HG03159 (cell line): ENCODE measurements at regions not wholly inside any gene's neighbourhood (a gene's known extent, or its start where the extent isn't known, plus 50 kb on each side); places are given as distances from the start of the nearest gene placed in this dataset.

Experiments used
- ATAC-seq: cut with Tn5 transposase; IDR thresholded peaks from one replicate; pipeline ENCODE4 v1.9.1; 2021; ENCODE audit warnings: mild to moderate bottlenecking, moderate library complexity; ENCODE audit not compliant: unreplicated experiment

DNA sequence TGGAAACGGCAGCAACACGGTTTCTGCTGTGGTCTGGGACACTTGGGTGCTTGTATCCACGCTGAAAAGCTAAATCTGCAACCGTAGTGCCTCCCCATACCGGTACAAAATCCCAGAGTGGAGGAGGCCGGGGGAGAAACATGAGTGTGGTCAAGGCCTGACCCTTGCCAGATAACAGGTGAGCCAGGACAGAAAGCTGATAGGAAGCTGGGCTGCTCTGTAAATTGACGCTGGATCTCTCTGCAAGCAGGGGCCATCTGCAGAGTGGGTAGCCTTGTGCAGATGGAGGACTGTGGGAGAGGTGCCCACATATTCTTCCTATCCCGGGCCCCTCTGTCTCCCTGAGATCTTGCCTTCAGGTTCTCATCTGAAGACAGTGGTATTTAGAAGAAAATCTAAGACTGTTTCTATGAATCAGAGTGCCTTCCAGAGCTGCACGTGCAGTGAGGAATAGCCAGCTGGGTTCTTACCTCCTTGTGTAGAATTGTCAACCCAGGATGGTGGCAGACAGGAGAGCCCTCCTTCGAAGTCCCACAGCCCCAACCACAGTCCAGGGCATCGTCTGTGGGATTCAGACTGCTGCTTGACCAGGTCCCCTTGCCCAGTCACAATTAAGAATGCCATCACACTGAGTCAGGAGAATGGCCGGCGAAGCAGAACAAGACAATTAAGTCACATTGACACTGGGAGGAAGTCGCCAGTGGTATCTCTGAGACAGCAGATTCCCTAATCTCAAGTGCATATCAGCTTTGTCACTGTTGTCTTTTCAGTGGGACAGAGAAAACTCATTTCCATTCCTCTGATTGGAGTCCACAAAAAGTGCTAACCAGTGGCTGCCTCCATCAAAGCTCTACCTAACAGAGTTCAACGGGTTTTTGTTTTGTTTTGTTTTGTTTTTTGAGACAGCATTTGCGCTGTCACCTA lies 100.0 kb upstream of the RIPOR2 start:
- ATAC-seq = no peak

DNA sequence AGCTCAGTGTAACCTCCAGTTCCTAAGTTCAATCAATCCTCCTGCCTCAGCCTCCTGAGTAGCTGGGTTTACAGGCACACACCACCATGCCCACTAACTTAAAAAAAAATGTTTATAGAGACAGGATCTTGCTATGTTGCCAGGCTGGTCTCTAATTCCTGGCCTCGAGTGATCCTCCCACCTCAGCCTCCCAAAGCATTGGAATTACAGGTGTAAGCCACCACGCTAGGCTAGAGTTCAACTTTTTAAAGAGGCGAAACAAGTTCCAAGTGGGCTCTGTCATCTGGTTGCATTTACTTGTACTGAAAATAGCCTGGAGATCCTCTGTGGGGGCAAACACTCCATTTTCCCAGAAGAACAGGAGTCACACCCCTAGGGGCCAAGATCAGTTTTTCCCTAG lies 100.7 kb upstream of the RIPOR2 start:
- no peak for ATAC-seq

DNA sequence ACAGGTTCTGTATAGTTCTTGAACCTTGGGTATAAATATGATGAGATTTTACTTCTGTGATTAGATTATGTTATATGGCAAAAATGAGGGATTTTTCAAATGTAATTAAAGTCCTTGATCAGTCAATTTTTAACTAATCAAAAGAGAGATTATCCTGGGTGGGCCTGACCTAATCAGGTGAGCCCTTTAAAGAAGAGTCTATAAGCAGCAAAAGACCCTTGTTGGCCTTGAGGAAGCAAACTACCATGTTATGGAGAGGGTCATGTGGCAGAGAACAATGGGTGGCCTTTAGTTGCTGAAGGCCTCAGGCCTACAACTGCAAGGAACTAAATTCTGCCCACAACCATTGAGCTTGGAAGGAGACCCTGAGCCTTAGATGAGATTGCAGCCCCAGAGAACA lies 102.5 kb upstream of the RIPOR2 start:
- ATAC-seq = no peak

DNA sequence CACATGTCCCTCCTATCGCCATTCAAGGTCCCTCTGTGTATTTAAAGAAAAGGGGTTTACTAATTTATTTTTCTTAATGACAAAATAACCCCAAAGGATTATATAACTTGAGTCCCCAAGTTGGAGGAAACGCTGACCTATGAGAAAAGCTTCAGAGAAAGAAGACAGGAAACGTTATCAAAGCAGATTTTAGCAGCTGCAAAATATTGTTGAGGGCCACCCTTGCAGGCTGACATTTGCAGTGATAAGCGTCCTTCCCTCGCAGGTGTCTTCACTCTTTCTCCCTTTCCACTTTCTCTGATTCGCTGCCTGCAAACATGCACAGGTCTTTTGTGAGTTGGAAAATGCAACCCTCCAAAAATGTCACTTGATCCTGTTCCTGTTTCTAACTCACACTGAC lies 103.2 kb upstream of the RIPOR2 start:
- no peak for ATAC-seq

DNA sequence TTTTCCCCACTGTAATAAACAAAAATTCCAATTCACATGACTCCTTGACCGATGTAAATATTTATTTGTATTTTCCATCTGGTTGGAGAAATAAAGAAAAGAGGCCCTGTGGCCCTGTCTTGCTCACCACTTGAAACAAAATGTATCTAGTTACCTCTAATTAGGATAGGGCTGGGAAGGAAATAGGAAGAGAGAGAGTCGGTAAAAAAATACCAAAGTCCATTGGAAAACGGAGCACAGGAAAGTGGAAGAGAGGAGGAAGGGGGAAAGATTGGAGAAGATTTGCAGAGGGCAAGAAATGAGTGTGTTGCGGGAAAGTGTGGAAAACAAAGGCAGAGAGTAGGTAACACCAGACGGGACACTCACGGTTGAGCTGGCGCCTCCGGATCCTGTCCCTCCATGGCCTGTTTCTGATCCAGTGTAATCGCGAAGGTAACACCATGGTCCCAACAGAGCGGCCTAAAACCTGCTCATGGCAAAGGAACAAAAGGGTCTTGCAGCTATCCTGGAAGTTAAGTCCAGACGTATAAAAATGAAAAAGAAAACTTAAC lies 105.8 kb upstream of the RIPOR2 start:
- peak; percentile 8 for ATAC-seq

DNA sequence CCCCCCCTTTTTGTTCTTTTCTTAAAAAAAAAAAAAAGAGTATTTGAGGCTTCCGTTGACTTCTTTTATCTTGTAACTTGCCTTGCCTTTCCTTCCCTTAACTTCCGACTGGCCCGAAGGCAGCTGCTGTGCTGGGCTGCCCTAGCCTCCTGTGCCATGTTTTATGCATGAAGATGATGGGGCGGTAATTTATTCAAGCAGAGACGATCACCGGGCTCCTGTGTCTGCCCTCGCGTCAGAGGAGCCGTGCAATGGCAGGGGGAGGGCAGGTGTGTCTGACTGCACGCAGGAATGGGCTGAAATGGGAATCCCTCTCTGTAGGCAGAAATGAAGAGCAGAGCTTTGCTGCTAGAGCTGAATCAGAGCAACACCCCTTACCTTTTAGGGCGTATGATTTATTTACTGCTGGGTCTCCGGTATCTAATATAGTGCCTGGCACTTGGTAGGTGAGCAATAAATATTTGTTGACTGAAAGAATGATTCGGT lies 106.3 kb upstream of the RIPOR2 start:
- peak; percentile 51 for ATAC-seq

DNA sequence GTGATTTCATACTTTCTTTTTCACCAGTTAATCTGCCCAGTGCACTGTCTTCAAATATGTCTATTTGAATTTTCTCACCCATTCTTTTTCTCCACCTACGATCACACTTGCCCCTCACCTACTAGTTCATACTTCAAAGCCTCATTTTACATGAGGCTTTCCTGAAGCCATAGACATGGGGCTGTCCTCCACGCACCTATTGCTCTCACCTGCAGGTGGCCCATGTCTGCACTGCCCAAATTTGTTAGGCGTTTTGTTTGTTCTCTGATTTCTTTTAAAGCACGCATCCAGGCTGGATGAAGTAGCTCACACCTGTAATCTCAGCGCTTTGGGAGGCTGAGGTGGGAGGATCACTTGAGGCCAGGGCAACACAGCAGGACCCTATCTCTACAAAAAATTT lies 106.8 kb upstream of the RIPOR2 start:
- peak; percentile 42 for ATAC-seq

DNA sequence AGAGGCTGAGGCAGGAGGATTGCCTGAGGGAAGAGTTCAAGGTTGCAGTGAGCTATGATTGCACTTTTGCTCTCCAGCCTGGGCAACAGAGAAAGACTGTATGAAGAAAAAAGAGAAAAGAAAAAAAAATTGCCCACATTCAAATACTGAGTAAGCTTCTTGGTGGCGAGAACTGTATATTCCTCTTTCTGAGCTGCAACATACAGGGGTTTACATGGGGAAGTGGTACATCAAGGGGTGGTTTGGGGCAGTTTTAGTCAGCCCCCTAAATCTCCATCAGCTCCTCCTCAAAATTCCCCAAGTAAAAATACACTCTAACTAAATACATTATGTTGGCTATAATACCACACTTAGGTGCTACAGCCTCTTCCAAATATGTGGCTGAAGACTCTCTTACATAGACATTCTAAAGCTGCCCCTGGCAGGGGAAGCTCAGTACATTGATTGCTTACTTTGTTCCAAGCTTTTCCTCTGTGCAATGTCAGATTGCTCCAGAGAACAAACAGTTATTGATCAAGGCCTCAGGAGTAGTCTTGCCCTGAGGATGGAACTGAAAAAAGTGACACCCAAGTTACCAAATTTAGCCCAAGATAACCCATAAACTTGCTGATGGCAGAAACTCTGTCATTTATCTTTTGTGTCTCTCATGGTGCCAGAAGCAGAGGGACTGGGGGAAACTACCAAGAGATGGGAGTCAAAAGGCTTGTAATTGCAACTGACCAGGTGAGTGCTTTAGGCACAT lies 107.4 kb upstream of the RIPOR2 start:
- ATAC-seq = peak; percentile 21

DNA sequence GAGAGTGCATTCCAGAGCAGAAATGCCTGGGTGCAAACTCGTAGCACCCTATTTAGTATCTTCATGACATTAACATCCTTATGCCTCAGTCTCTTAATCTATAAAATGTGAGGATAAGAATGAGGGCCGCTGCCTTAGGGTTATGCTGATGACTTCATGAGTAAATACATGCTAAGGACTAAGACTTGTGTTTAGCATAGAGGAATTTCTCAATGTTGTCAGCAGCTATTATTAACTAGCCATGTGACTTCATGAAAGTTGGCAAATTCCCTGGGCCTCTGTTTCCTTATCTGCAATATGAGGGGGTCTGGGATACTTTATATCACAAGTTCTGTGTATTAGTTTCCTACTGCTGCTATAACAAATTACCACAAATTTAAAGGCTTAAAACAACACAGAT lies 108.1 kb upstream of the RIPOR2 start:
- no peak for ATAC-seq

DNA sequence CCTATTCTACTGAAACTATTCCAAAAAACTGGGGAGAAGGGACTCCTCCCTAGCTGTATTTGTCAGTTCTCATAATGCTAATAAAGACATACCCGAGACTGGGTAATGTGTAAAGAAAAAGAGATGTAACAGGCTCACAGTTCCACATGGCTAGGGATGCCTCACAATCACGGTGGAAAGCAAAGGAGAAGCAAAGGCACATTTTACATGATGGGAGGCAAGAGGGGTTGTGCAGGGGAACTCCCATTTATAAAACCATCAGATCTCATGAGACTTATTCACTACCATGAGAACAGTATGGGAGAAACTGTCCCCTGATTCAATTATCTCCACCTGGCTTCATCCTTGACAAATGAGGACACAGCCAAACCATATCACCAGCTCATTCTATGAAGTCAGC lies 111.2 kb upstream of the RIPOR2 start:
- ATAC-seq = no peak

DNA sequence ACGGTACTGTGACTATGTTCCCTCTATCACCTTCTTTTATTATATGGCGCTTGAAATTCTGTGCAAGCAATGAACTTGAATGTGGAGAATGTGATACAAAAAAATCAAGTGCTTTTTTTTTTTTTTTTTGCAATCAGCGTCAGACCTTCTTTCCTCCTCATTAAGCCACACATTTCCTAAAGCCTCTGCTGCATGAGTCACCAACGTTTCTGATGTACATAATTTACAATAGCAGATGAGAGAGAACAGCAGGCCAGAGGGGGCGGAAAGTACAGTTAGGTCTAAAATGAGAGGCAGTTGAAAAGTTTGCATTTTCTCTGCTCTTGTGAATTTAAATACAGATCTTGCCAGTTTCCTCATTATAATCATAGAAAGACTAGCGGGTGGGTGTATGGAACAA lies 114.6 kb upstream of the RIPOR2 start:
- ATAC-seq = no peak

DNA sequence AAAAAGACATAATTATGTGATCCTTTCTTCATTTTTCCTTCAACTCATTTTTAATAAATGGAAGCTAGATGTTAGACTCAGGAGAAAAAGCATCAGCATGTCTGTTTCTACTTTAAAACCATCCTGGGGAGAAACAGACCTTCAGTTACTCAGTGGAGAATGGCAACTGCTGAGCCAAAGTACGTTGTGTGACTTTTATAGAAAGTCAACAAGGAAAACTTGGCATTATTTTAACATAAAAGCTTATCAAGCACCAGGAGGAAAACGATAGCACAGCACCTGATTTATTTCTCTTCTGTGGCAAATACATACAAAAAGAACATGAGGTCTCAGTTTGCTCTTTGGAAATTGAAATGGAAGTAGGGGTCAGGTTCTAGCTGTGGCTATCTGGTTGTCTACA lies 115.3 kb upstream of the RIPOR2 start:
- no peak for ATAC-seq

DNA sequence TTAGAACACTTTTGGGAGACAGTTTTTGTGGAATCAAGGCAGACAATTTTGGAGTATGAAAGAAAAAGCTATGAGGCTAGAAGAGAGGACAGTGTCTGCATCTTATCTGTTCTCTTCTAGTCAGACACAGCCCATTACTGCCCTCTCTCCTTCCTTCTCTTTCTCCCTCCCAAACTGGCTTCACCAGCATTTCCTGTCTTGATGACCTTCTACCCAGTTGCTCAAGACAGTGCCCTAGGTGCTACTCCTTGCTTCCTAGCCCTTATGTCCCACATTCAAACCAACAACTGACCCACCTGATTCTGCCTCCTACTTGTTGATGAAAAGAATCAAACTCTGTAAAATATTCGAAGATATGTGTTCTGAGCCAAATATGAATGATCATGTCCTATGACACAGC lies 116.4 kb upstream of the RIPOR2 start:
- ATAC-seq = no peak

DNA sequence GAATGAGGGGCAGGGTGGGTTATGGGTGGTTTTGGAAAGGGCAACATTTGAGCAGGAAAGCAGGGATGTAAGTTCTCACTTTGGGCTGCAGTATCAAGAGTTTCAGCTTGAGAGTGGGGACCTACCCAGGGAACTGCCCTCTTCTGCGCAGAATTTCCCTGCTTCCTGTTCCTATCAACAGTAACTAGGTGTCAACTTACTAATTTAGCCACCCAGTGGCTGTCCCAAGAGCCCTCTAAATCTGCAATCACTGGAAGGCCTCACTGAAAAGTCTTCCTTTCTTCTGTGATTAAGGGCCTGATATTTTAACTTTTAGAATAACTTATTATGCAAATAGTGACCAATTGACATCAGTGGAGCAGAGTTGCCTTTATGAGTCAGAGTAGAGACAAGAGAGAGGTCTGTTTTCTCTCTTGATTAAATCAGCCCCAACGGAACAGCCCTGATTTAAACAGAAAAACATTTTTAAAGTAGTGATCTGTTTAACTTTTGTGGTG lies 118.2 kb upstream of the RIPOR2 start:
- peak; percentile 71 for ATAC-seq

DNA sequence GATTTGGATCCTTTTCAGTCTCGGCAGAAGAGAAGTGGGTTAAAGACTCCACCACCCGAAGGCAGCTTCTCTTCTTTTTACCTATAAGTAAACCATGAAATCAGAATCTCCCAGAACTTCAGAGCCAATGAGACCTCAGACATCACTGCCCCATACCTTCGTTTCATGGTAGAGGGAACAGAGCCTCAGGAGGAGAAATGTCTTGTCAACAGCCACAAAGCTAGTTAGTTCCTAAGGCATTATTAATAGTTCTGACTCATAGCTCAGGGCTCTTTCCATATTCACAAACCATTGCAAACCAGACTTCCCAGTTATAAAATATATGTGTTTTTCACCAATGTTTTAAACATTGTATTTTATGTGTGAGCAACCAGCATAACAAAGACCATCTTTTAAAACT lies 118.7 kb upstream of the RIPOR2 start:
- ATAC-seq = peak; percentile 2

DNA sequence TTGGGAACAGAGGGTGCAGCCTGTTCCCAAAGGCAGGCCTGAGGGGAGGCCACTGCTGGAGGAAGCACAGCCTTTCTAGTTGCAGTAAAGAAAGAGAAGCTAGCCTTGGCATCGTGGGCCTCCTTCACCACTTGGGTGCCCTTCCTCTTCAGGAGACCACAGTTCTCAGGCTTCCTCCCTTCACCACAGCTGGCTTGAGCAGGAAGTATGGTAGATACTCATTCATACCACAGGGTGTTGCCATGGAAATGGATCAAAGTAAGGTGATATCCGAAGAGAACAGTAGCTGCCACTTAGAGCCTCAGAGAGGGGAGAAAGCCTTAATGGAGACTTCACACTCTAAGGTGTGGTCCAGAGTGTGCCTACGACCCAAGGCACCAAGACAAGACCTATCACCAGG lies 120.4 kb upstream of the RIPOR2 start:
- ATAC-seq = peak; percentile 68

DNA sequence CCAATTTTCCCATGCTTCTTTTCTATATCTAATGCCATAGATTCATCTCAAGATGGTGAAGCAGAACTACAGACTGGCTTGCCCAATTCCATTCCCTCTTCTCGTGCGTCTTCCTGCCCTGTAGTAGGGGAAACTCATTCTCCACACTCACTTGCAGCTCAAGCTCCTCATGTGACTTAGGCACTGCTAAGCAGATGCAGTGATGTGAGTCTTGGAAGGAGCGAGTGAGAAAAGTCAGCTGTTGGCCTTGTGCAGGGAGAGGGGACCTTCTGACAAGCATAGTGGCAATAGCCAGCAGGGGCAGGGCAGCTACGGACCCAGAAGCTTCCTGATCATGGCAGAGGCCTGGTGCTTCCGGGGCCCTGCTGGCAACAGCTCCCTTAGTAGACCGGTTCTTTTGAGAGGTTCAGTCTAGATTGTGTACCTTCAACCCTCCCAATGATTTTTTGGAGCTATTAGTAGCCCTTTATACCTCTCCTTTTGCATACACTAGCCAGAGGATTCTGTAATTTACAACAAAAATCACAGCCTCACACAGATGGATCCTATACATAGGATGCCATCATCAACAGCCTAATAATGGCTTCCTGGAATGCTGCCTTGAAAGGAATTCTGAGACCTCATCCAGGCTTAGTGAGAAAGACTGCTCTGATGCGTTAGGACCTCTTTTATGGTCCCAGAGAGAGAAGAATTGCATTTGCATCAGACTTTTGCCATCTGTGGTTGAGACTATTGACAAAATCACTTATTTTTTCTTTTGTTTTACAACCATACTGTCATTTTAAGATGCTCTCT lies 121.5 kb upstream of the RIPOR2 start:
- no peak for ATAC-seq

DNA sequence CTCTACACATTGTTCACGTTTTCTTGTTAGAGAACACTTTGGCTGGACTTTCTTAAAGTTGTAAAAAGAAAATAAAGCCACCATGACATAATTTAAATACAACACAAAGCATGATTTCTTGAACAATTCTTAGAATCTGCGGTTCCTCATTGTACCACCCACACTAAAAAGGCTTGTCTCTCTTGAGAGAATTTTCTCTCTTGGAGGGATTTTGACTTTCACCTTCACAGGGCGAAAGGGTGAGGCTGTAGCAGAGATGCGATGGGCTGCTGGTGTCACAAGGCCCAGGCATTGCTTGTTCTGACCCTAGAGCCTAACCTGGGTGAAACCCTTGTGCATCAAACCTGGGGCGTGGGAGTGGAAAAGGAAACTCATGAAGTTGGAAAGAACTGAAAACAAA lies 122.7 kb upstream of the RIPOR2 start:
- ATAC-seq = no peak

DNA sequence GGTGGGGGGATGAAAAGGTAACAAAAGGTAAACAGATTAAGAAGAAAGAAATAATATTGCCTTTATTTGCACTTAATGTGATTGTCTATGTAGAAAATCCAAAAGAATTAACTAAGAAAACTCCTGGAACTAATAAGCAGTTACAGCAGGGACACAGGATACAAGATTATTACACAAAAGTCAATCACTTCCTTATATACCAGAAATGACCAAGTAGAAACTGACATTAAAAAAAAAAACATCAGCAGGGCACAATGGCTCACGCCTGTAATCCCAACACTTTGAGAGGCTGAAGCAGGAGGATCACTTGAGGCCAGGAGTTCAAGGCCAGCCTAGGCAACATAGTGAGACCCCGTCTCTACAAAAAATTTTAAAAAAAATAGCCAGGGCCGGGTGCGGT lies 123.2 kb upstream of the RIPOR2 start:
- no peak for ATAC-seq

DNA sequence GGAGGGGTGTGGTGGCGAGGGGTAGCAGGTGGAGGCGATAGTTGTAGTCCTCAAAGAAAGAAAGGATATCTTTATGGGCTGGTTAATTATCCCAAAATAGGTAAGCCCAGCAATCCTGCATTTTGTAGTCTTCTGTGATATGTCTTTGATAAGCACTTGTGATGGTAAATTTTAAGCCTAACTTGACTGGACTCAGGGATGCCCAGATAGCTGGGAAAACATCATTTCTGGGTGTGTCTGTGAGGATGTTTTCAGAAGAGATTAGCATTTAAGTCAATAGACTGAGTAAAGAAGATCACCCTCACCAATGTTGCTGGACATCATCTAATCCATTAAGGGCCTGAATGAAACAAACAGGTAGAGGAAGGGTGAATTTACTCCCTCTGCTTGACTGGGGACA lies 124.8 kb upstream of the RIPOR2 start:
- ATAC-seq = no peak
